ENCODE measurements at regions not wholly inside any gene's neighbourhood (a gene's known extent, or its start where the extent isn't known, plus 50 kb on each side); places are given as distances from the start of the nearest gene placed in this dataset.

- Histone ChIP-seq H3K27me3 (ENCODE audit: control insufficient read depth, insufficient read depth, low read length) (no peaks in the 10 kb centered on the region), H3K4me3 (ENCODE audit: low read depth, low read length) (no peak overlapping the region), H2AFZ (no peak overlapping the region), H3K79me2 (no peaks in the 10 kb centered on the region), H3K9me3 (ENCODE audit: control insufficient read depth, low read length) (no peaks in the 10 kb centered on the region), H3K4me1 (no peaks in the 10 kb centered on the region), H3K9ac (no peak overlapping the region), H3K27ac (no peak overlapping the region), H3K36me3 (ENCODE audit: control insufficient read depth, insufficient read depth, low read length) (no peaks in the 10 kb centered on the region), H3K4me2 (ENCODE audit: low read length) (no peak overlapping the region)
- TF ChIP-seq CTCF (IDR thresholded peaks at IDR 0.05): no peak
These were observed 136.6 kb downstream of the SEC61B start for GRCh38 chr9:99358668-99359067.

- Histone ChIP-seq H3K4me3 (ENCODE audit: low read depth, low read length) (no peak overlapping the region), H3K4me2 (ENCODE audit: low read length) (no peak overlapping the region), H3K27me3 (ENCODE audit: control insufficient read depth, insufficient read depth, low read length) (no peaks in the 10 kb centered on the region), H3K79me2 (no peaks in the 10 kb centered on the region), H2AFZ (no peak overlapping the region), H3K27ac (no peak overlapping the region), H3K9me3 (ENCODE audit: control insufficient read depth, low read length) (no peaks in the 10 kb centered on the region), H3K4me1 (no peaks in the 10 kb centered on the region), H3K9ac (no peak overlapping the region), H3K36me3 (ENCODE audit: control insufficient read depth, insufficient read depth, low read length) (no peaks in the 10 kb centered on the region)
- TF ChIP-seq CTCF (IDR thresholded peaks at IDR 0.05): no peak
These were observed 137.3 kb downstream of the SEC61B start for GRCh38 chr9:99359336-99359735.

GRCh38 chr9:99360026-99360425 is 137.9 kb downstream of the SEC61B start:
- Histone ChIP-seq H2AFZ (no peak overlapping the region), H3K27ac (no peak overlapping the region), H3K36me3 (ENCODE audit: control insufficient read depth, insufficient read depth, low read length) (no peaks in the 10 kb centered on the region), H3K4me2 (ENCODE audit: low read length) (no peak overlapping the region), H3K4me1 (no peaks in the 10 kb centered on the region), H3K9ac (no peak overlapping the region), H3K4me3 (ENCODE audit: low read depth, low read length) (no peak overlapping the region), H3K27me3 (ENCODE audit: control insufficient read depth, insufficient read depth, low read length) (no peaks in the 10 kb centered on the region), H3K9me3 (ENCODE audit: control insufficient read depth, low read length) (no peaks in the 10 kb centered on the region), H3K79me2 (no peaks in the 10 kb centered on the region)
- TF ChIP-seq CTCF (IDR thresholded peaks at IDR 0.05): no peak

- no peak overlapping the region for H3K9ac ChIP-seq
- H3K9me3 ChIP-seq (ENCODE audit: control insufficient read depth, low read length): no peaks in the 10 kb centered on the region
- H3K4me1 ChIP-seq: peaks cover 9% of the 10 kb centered on the region
- H3K4me2 ChIP-seq (ENCODE audit: low read length): no peak overlapping the region
- H3K27ac ChIP-seq: no peak overlapping the region
- no peaks in the 10 kb centered on the region for H3K79me2 ChIP-seq
- H3K4me3 ChIP-seq (ENCODE audit: low read depth, low read length): no peak overlapping the region
- no peak overlapping the region for H2AFZ ChIP-seq
- no peak for TF ChIP-seq CTCF (IDR thresholded peaks at IDR 0.05)
- H3K27me3 ChIP-seq (ENCODE audit: control insufficient read depth, insufficient read depth, low read length): no peaks in the 10 kb centered on the region
- H3K36me3 ChIP-seq (ENCODE audit: control insufficient read depth, insufficient read depth, low read length): no peaks in the 10 kb centered on the region
These were observed 139.7 kb downstream of the SEC61B start for GRCh38 chr9:99361817-99362216.

GRCh38 chr9:99362321-99362720 is 140.2 kb downstream of the SEC61B start:
- Histone ChIP-seq H3K79me2 (no peaks in the 10 kb centered on the region), H3K36me3 (ENCODE audit: control insufficient read depth, insufficient read depth, low read length) (no peaks in the 10 kb centered on the region), H3K9me3 (ENCODE audit: control insufficient read depth, low read length) (no peaks in the 10 kb centered on the region), H2AFZ (no peak overlapping the region), H3K4me3 (ENCODE audit: low read depth, low read length) (no peak overlapping the region), H3K27ac (no peak overlapping the region), H3K27me3 (ENCODE audit: control insufficient read depth, insufficient read depth, low read length) (no peaks in the 10 kb centered on the region), H3K4me2 (ENCODE audit: low read length) (no peak overlapping the region), H3K9ac (no peak overlapping the region), H3K4me1 (peaks cover 10% of the 10 kb centered on the region)
- no peak for TF ChIP-seq CTCF (IDR thresholded peaks at IDR 0.05)

All from parathyroid adenoma (tissue), 2 donors.